NCI-H2196 (cell line): ENCODE measurements at regions not wholly inside any gene's neighbourhood (a gene's known extent, or its start where the extent isn't known, plus 50 kb on each side); places are given as distances from the start of the nearest gene placed in this dataset.

ENCODE experiments used
- DNase-seq: peaks from one replicate; lab custom pipeline; 2025; ENCODE audit not compliant: unreplicated experiment; lab: John Stamatoyannopoulos, UW

DNA sequence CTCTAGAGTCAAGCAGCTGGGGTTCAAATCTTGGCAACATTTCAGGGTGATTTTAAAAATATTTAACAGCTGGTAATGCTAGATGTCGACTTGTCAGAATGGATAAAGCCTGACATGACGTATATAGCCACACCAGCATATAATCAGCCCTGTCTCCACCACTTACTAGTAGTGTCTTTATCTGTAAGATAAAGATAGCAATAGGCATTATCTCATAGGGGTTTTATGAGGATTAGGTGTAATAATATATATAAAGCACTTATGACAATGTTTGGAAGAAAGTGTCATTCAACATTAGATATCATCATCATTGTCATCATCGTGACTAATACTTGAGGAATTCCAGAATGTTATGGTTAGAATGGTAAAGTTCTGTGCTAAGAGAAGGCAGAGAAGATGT lies 369.0 kb upstream of the CWC22 start:
- DNase-seq = no peak

GRCh38 chr2:180374502-180375281 lies 367.6 kb upstream of the CWC22 start:
- no peak for DNase-seq

GRCh38 chr2:180370511-180371205 lies 363.6 kb upstream of the CWC22 start:
- no peak for DNase-seq

DNA sequence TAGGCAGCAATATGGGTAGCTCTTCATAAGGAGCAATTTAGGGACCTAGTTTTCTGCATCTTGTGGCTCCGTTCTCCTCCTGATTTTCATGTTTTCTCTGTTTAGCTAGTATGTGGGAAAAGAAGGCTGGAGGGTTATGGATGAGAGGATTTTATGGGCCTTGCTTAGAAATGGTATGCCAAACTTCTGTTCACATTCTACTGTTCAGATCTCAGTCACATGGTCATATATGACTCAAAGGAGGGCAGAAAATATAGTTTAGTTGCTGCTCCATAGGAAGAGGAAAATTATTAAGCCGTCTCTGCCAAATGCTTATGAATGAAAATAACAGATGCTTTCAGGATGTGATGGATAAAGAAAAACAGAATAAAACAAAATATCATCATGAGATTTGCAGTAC lies 361.8 kb upstream of the CWC22 start:
- DNase-seq = no peak

GRCh38 chr2:180367815-180368214 lies 360.7 kb upstream of the CWC22 start:
- peak; percentile 39 for DNase-seq

- no peak for DNase-seq
Measured at GRCh38 chr2:180366481-180366880, 359.4 kb upstream of the CWC22 start.

DNA sequence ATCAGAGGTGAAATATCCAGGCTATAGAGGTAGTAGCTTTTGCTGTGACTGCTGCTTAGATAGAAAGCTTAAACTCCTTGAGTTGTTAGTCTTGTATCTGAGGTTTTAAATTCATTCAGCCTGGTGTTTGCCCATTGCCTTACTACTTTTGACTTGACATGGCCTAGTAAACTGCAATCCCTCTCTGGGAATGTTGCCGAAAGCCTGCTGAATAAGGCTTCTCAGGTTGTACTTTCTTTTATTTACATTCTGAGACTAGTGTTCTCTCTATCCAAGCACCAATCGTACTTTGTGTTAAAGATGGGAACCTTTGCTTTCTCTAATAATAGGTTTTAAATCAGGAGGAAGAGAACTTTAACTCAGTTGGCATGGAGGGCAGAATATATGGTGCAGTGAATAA lies 357.6 kb upstream of the CWC22 start:
- DNase-seq = no peak

GRCh38 chr2:180360283-180360618 lies 353.2 kb upstream of the CWC22 start:
- no peak for DNase-seq

DNA sequence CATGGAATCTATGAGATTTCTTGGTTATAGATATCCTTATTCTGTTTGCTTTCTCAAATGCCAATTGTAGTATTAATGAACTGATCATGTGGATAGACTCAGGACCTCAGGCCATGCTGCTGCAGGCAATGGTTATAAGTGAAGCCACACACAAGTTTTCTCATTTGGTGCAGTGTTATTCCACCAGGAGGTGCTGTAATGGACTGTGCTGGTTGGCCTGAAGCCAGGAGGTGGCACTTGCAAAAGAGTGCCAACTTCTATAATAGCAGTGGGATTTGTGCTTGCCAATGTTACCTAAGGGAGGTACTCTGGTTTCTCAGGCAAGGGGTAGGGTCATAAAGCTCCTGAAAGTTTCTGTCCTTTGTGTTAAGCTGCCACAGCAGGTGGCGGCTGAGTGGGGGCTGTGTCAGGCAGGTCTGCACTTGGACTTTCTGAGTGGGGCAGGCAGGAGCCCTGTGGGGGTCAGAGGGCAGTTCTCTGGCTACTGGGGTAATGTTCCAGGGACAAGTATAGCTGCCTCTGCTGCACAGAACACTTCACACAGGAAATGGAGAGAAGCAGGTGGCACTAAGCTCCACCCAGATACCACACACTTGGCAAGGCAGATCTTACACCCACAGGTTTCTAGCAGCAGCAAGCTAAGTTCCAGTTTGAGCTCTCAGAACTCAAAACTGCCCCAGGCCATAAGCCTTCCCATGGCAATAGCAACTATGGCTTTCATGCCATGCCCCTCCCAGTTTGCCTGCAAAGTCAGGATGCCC lies 352.6 kb upstream of the CWC22 start:
- DNase-seq = peak; percentile 68

DNA sequence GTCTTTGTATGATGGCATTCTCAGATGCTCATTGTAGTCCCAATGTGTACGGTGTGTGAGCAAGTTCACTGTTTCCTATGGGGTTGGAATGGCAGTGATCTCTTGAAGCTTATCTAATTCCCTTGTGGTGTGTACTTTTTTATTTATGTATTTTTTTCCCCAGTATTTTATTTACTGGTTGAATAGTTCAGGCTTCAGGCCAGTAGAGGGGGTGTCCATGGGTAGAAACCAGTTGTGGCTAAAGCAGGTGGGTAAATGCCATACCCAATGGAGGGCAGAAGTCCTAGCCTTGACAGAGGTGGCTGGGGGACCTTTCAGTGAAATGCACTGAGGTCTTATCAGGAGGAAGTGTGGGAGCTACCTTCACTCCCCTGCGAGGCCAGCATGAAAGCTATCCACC lies 351.4 kb upstream of the CWC22 start:
- no peak for DNase-seq

- DNase-seq = no peak
Measured at GRCh38 chr2:180356676-180357075, 349.6 kb upstream of the CWC22 start.

DNA sequence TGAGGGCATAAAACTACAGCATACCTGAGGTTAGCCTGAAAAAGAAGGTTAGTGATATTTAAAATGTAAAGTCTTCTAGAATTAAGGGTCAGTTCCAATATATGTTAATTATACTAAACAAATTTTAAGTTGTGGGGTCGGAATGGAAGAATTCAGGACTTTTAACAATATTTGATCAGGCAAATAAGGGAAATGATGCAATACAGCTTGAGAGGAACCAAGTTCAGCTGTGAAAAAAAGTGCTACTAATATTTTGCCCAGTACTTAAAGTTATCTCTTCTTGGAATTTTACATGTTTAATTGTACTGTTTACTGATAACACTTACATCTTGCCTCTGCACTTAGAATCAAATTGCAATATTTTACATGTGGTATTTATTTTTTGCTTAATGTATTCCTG lies 345.5 kb upstream of the CWC22 start:
- DNase-seq = no peak

- no peak for DNase-seq
Measured at GRCh38 chr2:180349809-180350208, 342.7 kb upstream of the CWC22 start.

- DNase-seq = no peak
Measured at GRCh38 chr2:180343528-180344345, 336.6 kb upstream of the CWC22 start.

GRCh38 chr2:180337136-180337535 lies 330.0 kb upstream of the CWC22 start:
- DNase-seq = no peak

GRCh38 chr2:180336550-180336949 lies 329.5 kb upstream of the CWC22 start:
- no peak for DNase-seq

- DNase-seq = no peak
Measured at GRCh38 chr2:180334514-180334913, 327.4 kb upstream of the CWC22 start.

GRCh38 chr2:180328795-180329422 lies 321.8 kb upstream of the CWC22 start:
- DNase-seq = no peak

- DNase-seq = no peak
Measured at GRCh38 chr2:180327185-180327584, 320.1 kb upstream of the CWC22 start.

GRCh38 chr2:180325416-180326120 lies 318.5 kb upstream of the CWC22 start:
- no peak for DNase-seq
